ENCODE measurements at regions not wholly inside any gene's neighbourhood (a gene's known extent, or its start where the extent isn't known, plus 50 kb on each side); places are given as distances from the start of the nearest gene placed in this dataset.

DNA sequence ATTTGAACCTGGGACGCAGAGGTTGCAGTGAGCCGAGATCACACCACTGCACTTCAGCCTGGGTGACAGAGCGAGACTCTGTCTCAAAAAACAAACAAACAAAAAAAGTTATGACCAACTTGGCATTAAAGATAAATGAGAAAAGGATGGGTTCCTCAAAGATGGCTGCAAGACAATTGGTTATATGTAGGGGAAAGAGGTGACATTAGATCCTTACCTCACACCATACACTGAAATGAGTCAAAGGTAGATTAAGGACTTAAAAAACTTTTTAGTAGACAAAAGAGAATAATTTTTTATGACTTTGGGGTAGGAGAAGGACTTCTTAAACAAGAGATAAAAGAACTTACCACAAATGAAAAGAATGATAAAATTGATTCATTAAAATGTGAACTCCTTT is 74.5 kb downstream of the SYF2 start:
- TF ChIP-seq CTCF (IDR thresholded peaks at IDR 0.05) (no peak), ZFX (IDR thresholded peaks at IDR 0.05; ENCODE audit: borderline replicate concordance) (no peak)
